ENCODE measurements at regions not wholly inside any gene's neighbourhood (a gene's known extent, or its start where the extent isn't known, plus 50 kb on each side); places are given as distances from the start of the nearest gene placed in this dataset.

DNA sequence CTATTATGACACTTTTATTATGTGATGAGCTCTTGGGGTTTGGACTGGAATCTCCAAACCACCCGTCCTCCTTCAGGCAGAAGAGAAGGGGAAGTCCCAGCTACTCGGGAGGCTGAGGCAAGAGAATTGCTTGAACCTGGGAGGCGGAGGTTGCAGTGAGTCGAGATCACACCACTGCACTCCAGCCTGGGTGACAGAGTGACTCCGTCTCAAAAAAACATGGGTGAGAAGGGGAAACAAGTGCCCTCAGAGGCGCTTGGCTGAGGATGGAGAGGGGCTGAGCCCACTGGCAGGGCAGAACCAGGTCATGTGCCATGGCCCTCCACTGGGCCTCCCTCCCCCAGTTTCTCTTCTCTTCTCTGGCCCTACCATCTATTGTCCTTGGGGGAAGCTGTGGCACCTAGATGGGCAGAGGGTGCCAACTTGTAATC, 120.9 kb upstream of the SMURF2 start:
- no peak for ATAC-seq
- TF ChIP-seq ISL1 (CRISPR knock-in tag; IDR thresholded peaks at IDR 0.05) = no peak
- TF ChIP-seq, protein P1, sequence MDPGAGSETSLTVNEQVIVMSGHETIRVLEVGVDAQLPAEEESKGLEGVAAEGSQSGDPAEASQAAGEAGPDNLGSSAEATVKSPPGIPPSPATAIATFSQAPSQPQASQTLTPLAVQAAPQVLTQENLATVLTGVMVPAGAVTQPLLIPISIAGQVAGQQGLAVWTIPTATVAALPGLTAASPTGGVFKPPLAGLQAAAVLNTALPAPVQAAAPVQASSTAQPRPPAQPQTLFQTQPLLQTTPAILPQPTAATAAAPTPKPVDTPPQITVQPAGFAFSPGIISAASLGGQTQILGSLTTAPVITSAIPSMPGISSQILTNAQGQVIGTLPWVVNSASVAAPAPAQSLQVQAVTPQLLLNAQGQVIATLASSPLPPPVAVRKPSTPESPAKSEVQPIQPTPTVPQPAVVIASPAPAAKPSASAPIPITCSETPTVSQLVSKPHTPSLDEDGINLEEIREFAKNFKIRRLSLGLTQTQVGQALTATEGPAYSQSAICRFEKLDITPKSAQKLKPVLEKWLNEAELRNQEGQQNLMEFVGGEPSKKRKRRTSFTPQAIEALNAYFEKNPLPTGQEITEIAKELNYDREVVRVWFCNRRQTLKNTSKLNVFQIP (CRISPR knock-in tag; IDR thresholded peaks at IDR 0.05; ENCODE audit: borderline replicate concordance, low read depth) = no peak
- TF ChIP-seq, protein P2, sequence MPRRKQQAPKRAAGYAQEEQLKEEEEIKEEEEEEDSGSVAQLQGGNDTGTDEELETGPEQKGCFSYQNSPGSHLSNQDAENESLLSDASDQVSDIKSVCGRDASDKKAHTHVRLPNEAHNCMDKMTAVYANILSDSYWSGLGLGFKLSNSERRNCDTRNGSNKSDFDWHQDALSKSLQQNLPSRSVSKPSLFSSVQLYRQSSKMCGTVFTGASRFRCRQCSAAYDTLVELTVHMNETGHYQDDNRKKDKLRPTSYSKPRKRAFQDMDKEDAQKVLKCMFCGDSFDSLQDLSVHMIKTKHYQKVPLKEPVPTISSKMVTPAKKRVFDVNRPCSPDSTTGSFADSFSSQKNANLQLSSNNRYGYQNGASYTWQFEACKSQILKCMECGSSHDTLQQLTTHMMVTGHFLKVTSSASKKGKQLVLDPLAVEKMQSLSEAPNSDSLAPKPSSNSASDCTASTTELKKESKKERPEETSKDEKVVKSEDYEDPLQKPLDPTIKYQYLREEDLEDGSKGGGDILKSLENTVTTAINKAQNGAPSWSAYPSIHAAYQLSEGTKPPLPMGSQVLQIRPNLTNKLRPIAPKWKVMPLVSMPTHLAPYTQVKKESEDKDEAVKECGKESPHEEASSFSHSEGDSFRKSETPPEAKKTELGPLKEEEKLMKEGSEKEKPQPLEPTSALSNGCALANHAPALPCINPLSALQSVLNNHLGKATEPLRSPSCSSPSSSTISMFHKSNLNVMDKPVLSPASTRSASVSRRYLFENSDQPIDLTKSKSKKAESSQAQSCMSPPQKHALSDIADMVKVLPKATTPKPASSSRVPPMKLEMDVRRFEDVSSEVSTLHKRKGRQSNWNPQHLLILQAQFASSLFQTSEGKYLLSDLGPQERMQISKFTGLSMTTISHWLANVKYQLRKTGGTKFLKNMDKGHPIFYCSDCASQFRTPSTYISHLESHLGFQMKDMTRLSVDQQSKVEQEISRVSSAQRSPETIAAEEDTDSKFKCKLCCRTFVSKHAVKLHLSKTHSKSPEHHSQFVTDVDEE (CRISPR knock-in tag; IDR thresholded peaks at IDR 0.05) = no peak
- TF ChIP-seq, protein P3, sequence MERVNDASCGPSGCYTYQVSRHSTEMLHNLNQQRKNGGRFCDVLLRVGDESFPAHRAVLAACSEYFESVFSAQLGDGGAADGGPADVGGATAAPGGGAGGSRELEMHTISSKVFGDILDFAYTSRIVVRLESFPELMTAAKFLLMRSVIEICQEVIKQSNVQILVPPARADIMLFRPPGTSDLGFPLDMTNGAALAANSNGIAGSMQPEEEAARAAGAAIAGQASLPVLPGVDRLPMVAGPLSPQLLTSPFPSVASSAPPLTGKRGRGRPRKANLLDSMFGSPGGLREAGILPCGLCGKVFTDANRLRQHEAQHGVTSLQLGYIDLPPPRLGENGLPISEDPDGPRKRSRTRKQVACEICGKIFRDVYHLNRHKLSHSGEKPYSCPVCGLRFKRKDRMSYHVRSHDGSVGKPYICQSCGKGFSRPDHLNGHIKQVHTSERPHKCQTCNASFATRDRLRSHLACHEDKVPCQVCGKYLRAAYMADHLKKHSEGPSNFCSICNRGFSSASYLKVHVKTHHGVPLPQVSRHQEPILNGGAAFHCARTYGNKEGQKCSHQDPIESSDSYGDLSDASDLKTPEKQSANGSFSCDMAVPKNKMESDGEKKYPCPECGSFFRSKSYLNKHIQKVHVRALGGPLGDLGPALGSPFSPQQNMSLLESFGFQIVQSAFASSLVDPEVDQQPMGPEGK (CRISPR knock-in tag; IDR thresholded peaks at IDR 0.05; ENCODE audit: borderline replicate concordance) = no peak
- TF ChIP-seq RARB (CRISPR knock-in tag; IDR thresholded peaks at IDR 0.05) = no peak
- TF ChIP-seq BACH2 (CRISPR knock-in tag; IDR thresholded peaks at IDR 0.05; ENCODE audit: borderline replicate concordance) = no peak
- TF ChIP-seq SNAI2 (CRISPR knock-in tag; IDR thresholded peaks at IDR 0.05) = no peak
- TF ChIP-seq ZC3H10 (CRISPR knock-in tag; IDR thresholded peaks at IDR 0.05) = no peak
- TF ChIP-seq TCF4 (CRISPR knock-in tag; IDR thresholded peaks at IDR 0.05; ENCODE audit: borderline replicate concordance) = no peak
- no peak for TF ChIP-seq TOX (CRISPR knock-in tag; IDR thresholded peaks at IDR 0.05; ENCODE audit: borderline replicate concordance)
- TF ChIP-seq ZNF565 (CRISPR knock-in tag; conservative IDR thresholded peaks at IDR 0.05; ENCODE audit: low read depth) = no peak

DNA sequence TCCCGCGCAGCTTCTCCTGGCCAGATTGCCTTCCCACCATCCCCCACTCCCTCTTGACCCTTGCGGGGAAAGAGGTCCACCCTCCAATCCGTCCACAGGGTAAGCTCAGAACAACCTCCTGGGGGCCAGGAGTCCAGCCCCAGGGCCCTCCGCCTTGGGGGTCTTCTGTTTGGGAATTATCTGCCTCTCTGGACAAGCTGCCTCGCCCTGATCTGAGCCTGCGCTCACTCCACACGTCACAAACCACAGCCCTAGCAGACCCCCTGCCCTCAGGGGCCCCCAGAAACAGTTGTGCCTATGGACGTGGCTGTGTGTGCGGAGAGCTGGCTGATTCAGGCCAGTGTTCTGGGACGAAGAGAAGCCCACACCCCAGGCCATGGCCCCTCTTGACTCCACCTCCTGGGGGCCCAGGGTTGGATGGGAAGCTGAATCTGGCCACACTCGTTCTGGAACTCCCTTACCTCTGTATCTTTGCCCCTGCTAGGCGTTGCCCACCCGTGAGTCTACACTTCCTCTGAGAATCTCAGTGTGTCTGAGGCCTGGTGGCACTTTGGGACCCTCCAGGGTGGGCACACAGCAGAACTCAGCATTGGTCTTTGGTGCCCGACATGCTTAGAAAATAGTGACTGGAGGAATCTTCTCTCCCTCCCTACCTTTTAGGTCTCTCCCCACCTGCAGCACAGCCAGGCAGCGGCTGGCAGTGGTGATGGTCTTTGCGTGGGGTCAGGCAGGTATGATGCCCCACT, 119.9 kb upstream of the SMURF2 start:
- ATAC-seq = no peak
- TF ChIP-seq TCF4 (CRISPR knock-in tag; IDR thresholded peaks at IDR 0.05; ENCODE audit: borderline replicate concordance) (no peak), ZNF8 (CRISPR knock-in tag; IDR thresholded peaks at IDR 0.05) (no peak), TOX (CRISPR knock-in tag; IDR thresholded peaks at IDR 0.05; ENCODE audit: borderline replicate concordance) (no peak), ZC3H10 (CRISPR knock-in tag; IDR thresholded peaks at IDR 0.05) (no peak), OSR1 (CRISPR knock-in tag; IDR thresholded peaks at IDR 0.05) (no peak), ZNF70 (CRISPR knock-in tag; IDR thresholded peaks at IDR 0.05) (no peak), GLIS3 (CRISPR knock-in tag; IDR thresholded peaks at IDR 0.05) (no peak), ARNTL (CRISPR knock-in tag; IDR thresholded peaks at IDR 0.05; ENCODE audit: borderline replicate concordance, low read depth) (no peak), ZFP30 (CRISPR knock-in tag; IDR thresholded peaks at IDR 0.05) (no peak), PPARA (CRISPR knock-in tag; IDR thresholded peaks at IDR 0.05; ENCODE audit: borderline replicate concordance) (no peak), CSDC2 (CRISPR knock-in tag; IDR thresholded peaks at IDR 0.05) (no peak), ESRRG (CRISPR knock-in tag; IDR thresholded peaks at IDR 0.05) (no peak)
- TF ChIP-seq, protein P4, sequence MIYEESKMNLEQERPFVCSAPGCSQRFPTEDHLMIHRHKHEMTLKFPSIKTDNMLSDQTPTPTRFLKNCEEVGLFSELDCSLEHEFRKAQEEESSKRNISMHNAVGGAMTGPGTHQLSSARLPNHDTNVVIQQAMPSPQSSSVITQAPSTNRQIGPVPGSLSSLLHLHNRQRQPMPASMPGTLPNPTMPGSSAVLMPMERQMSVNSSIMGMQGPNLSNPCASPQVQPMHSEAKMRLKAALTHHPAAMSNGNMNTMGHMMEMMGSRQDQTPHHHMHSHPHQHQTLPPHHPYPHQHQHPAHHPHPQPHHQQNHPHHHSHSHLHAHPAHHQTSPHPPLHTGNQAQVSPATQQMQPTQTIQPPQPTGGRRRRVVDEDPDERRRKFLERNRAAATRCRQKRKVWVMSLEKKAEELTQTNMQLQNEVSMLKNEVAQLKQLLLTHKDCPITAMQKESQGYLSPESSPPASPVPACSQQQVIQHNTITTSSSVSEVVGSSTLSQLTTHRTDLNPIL (CRISPR knock-in tag; IDR thresholded peaks at IDR 0.05; ENCODE audit: low read depth) = no peak
- TF ChIP-seq, protein P3 (CRISPR knock-in tag; IDR thresholded peaks at IDR 0.05; ENCODE audit: borderline replicate concordance) = no peak
- TF ChIP-seq, protein P5, sequence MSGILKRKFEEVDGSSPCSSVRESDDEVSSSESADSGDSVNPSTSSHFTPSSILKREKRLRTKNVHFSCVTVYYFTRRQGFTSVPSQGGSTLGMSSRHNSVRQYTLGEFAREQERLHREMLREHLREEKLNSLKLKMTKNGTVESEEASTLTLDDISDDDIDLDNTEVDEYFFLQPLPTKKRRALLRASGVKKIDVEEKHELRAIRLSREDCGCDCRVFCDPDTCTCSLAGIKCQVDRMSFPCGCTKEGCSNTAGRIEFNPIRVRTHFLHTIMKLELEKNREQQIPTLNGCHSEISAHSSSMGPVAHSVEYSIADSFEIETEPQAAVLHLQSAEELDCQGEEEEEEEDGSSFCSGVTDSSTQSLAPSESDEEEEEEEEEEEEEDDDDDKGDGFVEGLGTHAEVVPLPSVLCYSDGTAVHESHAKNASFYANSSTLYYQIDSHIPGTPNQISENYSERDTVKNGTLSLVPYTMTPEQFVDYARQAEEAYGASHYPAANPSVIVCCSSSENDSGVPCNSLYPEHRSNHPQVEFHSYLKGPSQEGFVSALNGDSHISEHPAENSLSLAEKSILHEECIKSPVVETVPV (CRISPR knock-in tag; IDR thresholded peaks at IDR 0.05) = no peak

All from SK-N-SH treated with all-trans-retinoic acid at 6 μM for 48 hours (cell line).